Erythroblast (primary cell): ENCODE measurements at regions not wholly inside any gene's neighbourhood (a gene's known extent, or its start where the extent isn't known, plus 50 kb on each side); places are given as distances from the start of the nearest gene placed in this dataset.

Experiments used
- GATA1 ChIP-seq: IDR thresholded peaks from 2 replicates; pipeline ENCODE4 v1.6.1; 2011; ENCODE audit warnings: low read depth, mild to moderate bottlenecking, control low read depth, low read length, moderate library complexity
- POLR2A ChIP-seq: IDR thresholded peaks from 2 replicates; pipeline ENCODE4 v1.6.1; 2011; ENCODE audit warnings: mild to moderate bottlenecking, low read length

DNA sequence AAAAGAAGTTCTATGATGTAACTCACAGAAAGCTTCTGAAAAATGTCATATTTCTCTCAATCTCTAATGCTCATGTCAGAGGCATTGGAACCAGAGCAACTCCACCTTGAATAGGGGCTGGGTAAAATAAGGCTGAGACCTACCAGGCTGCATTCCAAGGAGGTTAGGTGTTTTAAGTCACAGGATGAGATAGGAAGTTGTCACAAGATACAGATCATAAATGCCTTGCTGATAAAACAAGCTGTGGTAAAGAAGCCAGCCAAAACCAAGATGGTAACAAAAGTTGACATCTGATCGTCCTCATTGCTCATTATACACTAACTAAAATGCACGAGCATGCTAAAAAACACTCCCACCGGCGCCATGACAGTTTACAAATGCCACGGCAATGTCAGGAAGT, 411.1 kb upstream of the GRIA1 start:
- TF ChIP-seq POLR2A (no peak), GATA1 (no peak)
